Choroid plexus epithelial cell (primary cell): ENCODE measurements at regions not wholly inside any gene's neighbourhood (a gene's known extent, or its start where the extent isn't known, plus 50 kb on each side); places are given as distances from the start of the nearest gene placed in this dataset.
"Not testable (repeated sequence)": the region's sequence is repeated elsewhere in the genome, so short reads cannot be mapped to it uniquely, and the experiment has no call there.

Source experiments
- DNase-seq: peaks from one replicate; pipeline ENCODE4 v3.0.0-alpha.2; 2010; ENCODE audit warnings: low read depth
- H3K4me3 ChIP-seq: 2 replicates; pipeline ENCODE4 v1.5.1; 2011; ENCODE audit warnings: low read depth, mild to moderate bottlenecking, control low read depth, low read length, moderate library complexity
- TF ChIP-seq, protein P1 (sequence below): conservative IDR thresholded peaks from 2 replicates; pipeline ENCODE4 v1.5.1; 2011; ENCODE audit warnings: low read depth, mild to moderate bottlenecking, control low read depth, inconsistent platforms, low read length, moderate library complexity

DNA sequence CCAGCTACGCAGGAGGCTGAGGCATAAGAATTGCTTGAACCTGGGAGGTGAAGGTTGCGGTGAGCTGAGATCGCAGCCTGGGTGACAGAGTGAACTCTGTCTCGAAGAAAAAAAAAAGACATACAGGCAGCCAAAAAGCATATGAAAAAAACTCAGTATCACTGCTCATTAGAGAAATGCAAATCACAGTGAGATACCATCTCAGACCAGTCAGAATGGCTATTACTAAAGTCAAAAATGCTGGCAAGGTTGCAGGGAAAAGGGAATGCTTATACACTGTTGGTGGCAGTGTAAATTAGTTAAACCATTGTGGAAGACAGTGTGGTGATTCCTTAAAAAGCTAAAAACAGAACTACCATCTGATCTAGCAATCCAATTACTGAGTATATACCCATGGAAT lies 123.1 kb downstream of the CHIC2 start:
- DNase-seq: no peak
- no peak overlapping the region for H3K4me3 ChIP-seq
- TF ChIP-seq, protein P1, sequence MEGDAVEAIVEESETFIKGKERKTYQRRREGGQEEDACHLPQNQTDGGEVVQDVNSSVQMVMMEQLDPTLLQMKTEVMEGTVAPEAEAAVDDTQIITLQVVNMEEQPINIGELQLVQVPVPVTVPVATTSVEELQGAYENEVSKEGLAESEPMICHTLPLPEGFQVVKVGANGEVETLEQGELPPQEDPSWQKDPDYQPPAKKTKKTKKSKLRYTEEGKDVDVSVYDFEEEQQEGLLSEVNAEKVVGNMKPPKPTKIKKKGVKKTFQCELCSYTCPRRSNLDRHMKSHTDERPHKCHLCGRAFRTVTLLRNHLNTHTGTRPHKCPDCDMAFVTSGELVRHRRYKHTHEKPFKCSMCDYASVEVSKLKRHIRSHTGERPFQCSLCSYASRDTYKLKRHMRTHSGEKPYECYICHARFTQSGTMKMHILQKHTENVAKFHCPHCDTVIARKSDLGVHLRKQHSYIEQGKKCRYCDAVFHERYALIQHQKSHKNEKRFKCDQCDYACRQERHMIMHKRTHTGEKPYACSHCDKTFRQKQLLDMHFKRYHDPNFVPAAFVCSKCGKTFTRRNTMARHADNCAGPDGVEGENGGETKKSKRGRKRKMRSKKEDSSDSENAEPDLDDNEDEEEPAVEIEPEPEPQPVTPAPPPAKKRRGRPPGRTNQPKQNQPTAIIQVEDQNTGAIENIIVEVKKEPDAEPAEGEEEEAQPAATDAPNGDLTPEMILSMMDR: no peak

DNA sequence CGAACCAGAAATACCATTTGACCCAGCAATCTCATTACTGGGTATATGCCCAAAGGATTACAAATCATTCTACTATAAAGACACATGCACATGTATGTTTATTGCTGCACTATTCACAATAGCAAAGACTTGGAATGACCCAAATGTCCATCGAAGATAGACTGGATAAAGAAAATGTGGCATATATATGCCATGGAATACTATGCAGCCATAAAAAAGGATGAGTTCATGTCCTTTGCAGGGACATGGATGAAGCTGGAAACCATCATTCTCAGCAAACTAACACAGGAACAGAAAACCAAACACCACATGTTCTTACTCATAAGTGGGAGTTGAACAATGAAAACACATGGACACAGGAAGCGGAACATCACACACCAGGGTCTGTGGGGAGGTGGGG lies 124.5 kb downstream of the CHIC2 start:
- H3K4me3 ChIP-seq, DNase-seq: not testable (repeated sequence)

DNA sequence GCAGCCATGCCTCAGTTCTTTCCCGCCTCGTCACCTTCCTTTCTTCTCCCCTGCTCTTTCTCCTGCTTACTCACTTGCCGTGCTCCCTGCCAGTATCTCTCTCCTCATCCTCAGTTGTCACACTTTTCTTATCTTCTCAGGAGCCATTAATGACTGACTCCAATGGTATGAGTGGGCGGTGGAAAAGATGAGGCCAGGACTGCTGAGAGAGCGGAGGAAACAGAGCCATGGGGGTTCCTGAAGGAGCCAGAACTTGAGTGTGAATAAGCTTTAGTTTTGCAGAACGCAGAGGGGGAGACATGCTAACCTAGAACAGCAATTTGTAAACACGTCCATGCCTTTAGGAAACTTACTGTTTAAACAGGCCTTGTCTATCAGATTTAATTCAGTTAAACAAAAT lies 126.5 kb downstream of the CHIC2 start:
- TF ChIP-seq, protein P1: peak; percentile 3
- peak; percentile 94 for DNase-seq

DNA sequence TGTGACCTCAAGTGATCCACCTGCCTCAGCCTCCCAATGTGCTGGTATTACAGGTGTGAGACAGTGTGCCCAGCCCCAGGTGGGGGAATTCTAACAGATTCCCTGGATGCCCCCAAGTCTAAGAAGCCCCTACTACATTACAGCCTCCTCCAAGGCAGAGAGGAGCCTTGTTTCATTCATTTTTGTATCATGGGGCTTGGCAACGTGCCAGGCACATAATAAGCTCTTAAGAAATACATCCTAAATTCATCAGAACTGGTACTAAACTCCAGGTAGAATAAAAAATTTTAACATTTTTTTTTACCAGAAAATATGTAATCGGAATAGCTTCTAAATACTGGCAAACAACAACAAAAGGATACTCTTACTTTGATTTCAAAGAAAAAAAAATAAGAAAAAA lies 127.1 kb downstream of the CHIC2 start:
- TF ChIP-seq, protein P1: no peak
- DNase-seq: peak; percentile 50
- no peak overlapping the region for H3K4me3 ChIP-seq

More for the DNA sequence above, 126.5 kb downstream of the CHIC2 start:
- H3K4me3 ChIP-seq: peak overlapping the region; percentile 7

DNA sequence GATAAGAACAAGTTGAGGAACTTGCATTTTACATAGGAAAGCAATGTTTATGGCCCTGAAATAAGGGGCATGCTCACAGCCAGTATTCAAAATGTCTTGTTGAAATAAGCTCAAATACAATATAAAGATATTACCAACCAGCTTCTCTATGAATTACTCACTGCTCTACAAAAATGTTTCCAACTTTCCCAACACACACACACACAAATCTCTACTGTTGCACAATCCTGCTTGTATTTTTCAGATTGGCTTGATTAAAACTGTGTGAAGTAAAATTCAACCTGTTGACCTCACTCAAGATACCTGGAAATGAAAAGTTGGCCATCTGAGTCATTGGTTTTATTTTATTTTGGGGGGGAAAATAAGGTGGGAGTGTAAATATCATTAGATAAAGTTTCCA lies 128.6 kb downstream of the CHIC2 start:
- H3K4me3 ChIP-seq: no peak overlapping the region
- DNase-seq: peak; percentile 84
- TF ChIP-seq, protein P1: no peak

DNA sequence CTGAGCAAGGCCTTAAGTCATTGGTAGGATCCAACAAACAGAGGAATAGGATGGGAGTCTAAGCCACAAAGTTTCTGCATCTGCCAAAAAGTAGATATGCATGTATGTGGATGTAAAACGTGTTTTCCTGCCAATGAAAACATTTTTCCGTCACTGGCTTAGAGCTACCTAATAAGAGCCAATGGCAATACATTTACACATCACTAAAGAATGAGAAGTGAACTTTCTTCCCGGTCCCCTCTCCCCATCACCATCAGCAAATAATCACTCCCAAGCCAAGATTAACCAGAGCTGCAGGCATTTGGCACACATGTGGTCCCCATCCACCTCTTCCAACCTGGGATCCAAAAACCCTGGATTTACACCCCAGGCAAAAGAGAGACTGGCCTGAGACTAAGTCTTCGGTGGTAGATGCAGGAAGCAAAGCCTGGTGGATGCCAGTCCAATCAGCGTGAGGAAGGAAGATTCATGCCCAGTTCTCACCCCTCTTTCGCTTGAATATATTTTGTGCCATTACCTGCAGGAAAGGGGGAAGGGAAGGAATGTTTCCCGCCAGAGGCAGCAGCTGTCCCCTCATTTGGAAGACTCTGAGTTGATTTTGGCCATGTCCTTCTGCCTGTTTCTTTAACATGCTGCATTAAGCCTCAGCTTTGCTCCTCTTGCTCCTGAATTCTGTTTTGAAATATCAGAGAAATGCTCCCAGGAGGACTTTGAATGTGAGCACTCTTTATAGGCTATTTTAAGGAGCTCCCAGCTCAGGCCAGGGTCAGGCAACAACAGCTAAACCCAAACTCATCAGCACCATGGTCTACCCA lies 131.4 kb downstream of the CHIC2 start:
- DNase-seq: peak; percentile 96
- H3K4me3 ChIP-seq: no peak overlapping the region
- TF ChIP-seq, protein P1: no peak

DNA sequence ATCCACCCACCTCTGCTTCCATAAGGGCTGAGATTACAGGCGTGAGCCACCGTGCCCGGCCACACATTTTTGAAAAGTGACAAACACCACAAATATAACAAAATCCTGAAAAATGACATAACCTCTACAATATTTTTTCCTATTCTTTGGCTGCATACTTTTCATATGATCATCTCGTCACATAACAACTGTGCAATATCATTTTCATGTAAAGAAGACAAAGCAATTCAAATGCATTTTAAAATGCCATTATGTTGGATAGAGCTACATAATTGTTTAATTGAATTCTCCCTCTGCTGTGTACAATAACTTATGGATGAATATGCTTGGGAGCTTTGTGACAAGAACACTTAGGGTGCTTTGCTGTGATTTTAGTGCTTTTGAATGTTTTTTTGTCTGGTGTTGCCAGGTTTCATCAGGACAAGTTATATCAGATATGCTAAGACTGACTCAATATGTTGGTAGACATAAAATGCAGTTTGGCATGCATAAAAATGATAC lies 132.9 kb downstream of the CHIC2 start:
- TF ChIP-seq, protein P1: no peak
- no peak for DNase-seq
- no peak overlapping the region for H3K4me3 ChIP-seq
